ENCODE measurements at regions not wholly inside any gene's neighbourhood (a gene's known extent, or its start where the extent isn't known, plus 50 kb on each side); places are given as distances from the start of the nearest gene placed in this dataset.

GRCh38 chr3:180306155-180306554 lies 269.4 kb upstream of the PEX5L start:
- no peak for TF ChIP-seq CTCF (conservative IDR thresholded peaks at IDR 0.05 in 1 of 2, IDR thresholded peaks at IDR 0.05 in 1 of 2; ENCODE audit: low read depth in 1 of 2, low read length in 2 of 2)
- no peak for TF ChIP-seq EZH2 (IDR thresholded peaks at IDR 0.05; ENCODE audit: low read length, missing control alignments)

All from fibroblast of lung (primary cell).